Small intestine (tissue), 7 donors: ENCODE measurements at regions not wholly inside any gene's neighbourhood (a gene's known extent, or its start where the extent isn't known, plus 50 kb on each side); places are given as distances from the start of the nearest gene placed in this dataset.

Experiments
- DNase-seq, 2 donors: peaks; one replicate each; pipeline versions ENCODE4 v3.0.0 to v3.0.0-alpha.2; 2013
- FAIRE-seq: peaks from 2 replicates; lab custom pipeline; 2012; peaks lifted over from hg19 to GRCh38; lab: Jason Lieb, UNC
- H3K27ac ChIP-seq, 3 donors: one replicate each; pipeline ENCODE4 v1.5.1; 2013; ENCODE audit warnings: low read length in 2 of 3, mild to moderate bottlenecking in 2 of 3, control low read depth in 1 of 3, inconsistent platforms in 1 of 3, low read depth in 1 of 3, moderate library complexity in 1 of 3
- H3K27me3 ChIP-seq, 3 donors: one replicate each; pipeline ENCODE4 v1.6.1; 2013; ENCODE audit warnings: low read length in 3 of 3, inconsistent platforms in 1 of 3; ENCODE audit not compliant: control insufficient read depth in 3 of 3, insufficient read depth in 3 of 3
- H3K36me3 ChIP-seq, 3 donors: one replicate each; pipeline ENCODE4 v1.6.1; 2013; ENCODE audit warnings: low read length in 3 of 3, inconsistent platforms in 1 of 3, low read depth in 1 of 3, mild to moderate bottlenecking in 1 of 3, moderate library complexity in 1 of 3; ENCODE audit not compliant: control insufficient read depth in 3 of 3, insufficient read depth in 2 of 3
- H3K4me1 ChIP-seq, 3 donors: one replicate each; pipeline ENCODE4 v1.6.1; 2013; ENCODE audit warnings: low read length in 2 of 3, inconsistent platforms in 1 of 3, low read depth in 1 of 3, mild to moderate bottlenecking in 1 of 3, moderate library complexity in 1 of 3; ENCODE audit not compliant: control insufficient read depth in 3 of 3, insufficient read depth in 2 of 3
- H3K4me3 ChIP-seq, 3 donors: one replicate each; pipeline ENCODE4 v1.5.1; 2013; ENCODE audit warnings: low read length in 3 of 3, control low read depth in 1 of 3, inconsistent platforms in 1 of 3, low read depth in 1 of 3, mild to moderate bottlenecking in 1 of 3, moderate library complexity in 1 of 3
- H3K9me3 ChIP-seq, 2 donors: one replicate each; pipeline ENCODE4 v1.6.1; 2013; ENCODE audit warnings: low read depth in 1 of 2, low read length in 1 of 2; ENCODE audit not compliant: control insufficient read depth in 2 of 2, insufficient read depth in 1 of 2
- WGBS, 3 donors: extraction: QIAGEN DNeasy Blood & Tissue Kit; methylation state at CpG; one replicate each; pipeline ENCODE4 v1.1.7; 2013; 5-methylcytosine and 5-hydroxymethylcytosine counted together
- donor health status: healthy with polysubstance abuse.
- donor health status: control.
- donor health status: control.
- donor health status: Bipolar disorder and iron deficiency.
- donor health status: healthy.

- DNase-seq (no peak), FAIRE-seq (no peak)
- WGBS, 3 donors, result 29 to 46% (median 38%) methylated on average over 4 of the region's 4 CpGs
- no peaks in the 10 kb centered on the region for H3K4me1 ChIP-seq
- H3K4me3 ChIP-seq, result no peak overlapping the region
- H3K27ac ChIP-seq, result no peak overlapping the region
- no peaks in the 10 kb centered on the region for H3K9me3 ChIP-seq
- no peaks in the 10 kb centered on the region for H3K27me3 ChIP-seq
- H3K36me3 ChIP-seq, result no peaks in the 10 kb centered on the region
Observed at GRCh38 chr1:68969441-68969840, 472.6 kb upstream of the DEPDC1 start.

GRCh38 chr1:68970571-68970970 is 473.7 kb upstream of the DEPDC1 start:
- H3K4me3 ChIP-seq, result no peak overlapping the region
- no peak for FAIRE-seq
- H3K4me1 ChIP-seq, result no peaks in the 10 kb centered on the region

GRCh38 chr1:68973459-68974244 is 476.8 kb upstream of the DEPDC1 start:
- no peak overlapping the region for H3K4me3 ChIP-seq
- WGBS, 3 donors, result 75 to 87% (median 82%) methylated on average over 6 of the region's 6 CpGs
- no peak for DNase-seq
- H3K9me3 ChIP-seq, result no peaks in the 10 kb centered on the region
- H3K4me1 ChIP-seq, result no peaks in the 10 kb centered on the region
- H3K36me3 ChIP-seq, result no peaks in the 10 kb centered on the region
- FAIRE-seq, result no peak
- H3K27ac ChIP-seq, result no peak overlapping the region
- H3K27me3 ChIP-seq, result no peaks in the 10 kb centered on the region

More at GRCh38 chr1:68970571-68970970, 473.7 kb upstream of the DEPDC1 start:
- Histone ChIP-seq H3K9me3 (no peaks in the 10 kb centered on the region), H3K27me3 (no peaks in the 10 kb centered on the region), H3K36me3 (no peaks in the 10 kb centered on the region), H3K27ac (no peak overlapping the region)
- DNase-seq, result no peak
- 62 to 83% (median 73%) methylated on average over 2 of the region's 2 CpGs for WGBS, 3 donors

GRCh38 chr1:68974447-68974846 is 477.6 kb upstream of the DEPDC1 start:
- Histone ChIP-seq H3K9me3 (no peaks in the 10 kb centered on the region), H3K27me3 (no peaks in the 10 kb centered on the region), H3K36me3 (no peaks in the 10 kb centered on the region), H3K27ac (no peak overlapping the region), H3K4me1 (no peaks in the 10 kb centered on the region), H3K4me3 (no peak overlapping the region)
- DNase-seq (no peak), FAIRE-seq (no peak)
- 80 to 87% (median 86%) methylated on average over 5 of the region's 5 CpGs for WGBS, 3 donors

- Histone ChIP-seq H3K36me3 (no peaks in the 10 kb centered on the region), H3K27me3 (no peaks in the 10 kb centered on the region), H3K4me3 (no peak overlapping the region), H3K4me1 (no peaks in the 10 kb centered on the region), H3K9me3 (no peaks in the 10 kb centered on the region), H3K27ac (no peak overlapping the region)
- 41 to 49% (median 41%) methylated on average over 4 of the region's 4 CpGs for WGBS, 3 donors
- DNase-seq (peak in 1 of 2 donors; percentile 2), FAIRE-seq (no peak)
Observed at GRCh38 chr1:68975212-68975933, 478.5 kb upstream of the DEPDC1 start.

- Histone ChIP-seq H3K36me3 (no peaks in the 10 kb centered on the region), H3K27ac (no peak overlapping the region), H3K27me3 (no peaks in the 10 kb centered on the region), H3K9me3 (no peaks in the 10 kb centered on the region), H3K4me1 (no peaks in the 10 kb centered on the region), H3K4me3 (no peak overlapping the region)
- FAIRE-seq (no peak), DNase-seq (no peak)
- WGBS, 3 donors, result 80 to 92% (median 88%) methylated on average over 4 of the region's 4 CpGs
Observed at GRCh38 chr1:68976916-68977610, 480.2 kb upstream of the DEPDC1 start.

- H3K36me3 ChIP-seq, result no peaks in the 10 kb centered on the region
- no peak for DNase-seq
- FAIRE-seq, result no peak
- H3K9me3 ChIP-seq, result no peaks in the 10 kb centered on the region
- 77 to 88% (median 80%) methylated on average over 1 of the region's 1 CpG for WGBS, 3 donors
- no peak overlapping the region for H3K27ac ChIP-seq
- no peaks in the 10 kb centered on the region for H3K27me3 ChIP-seq
- H3K4me1 ChIP-seq, result no peaks in the 10 kb centered on the region
- H3K4me3 ChIP-seq, result no peak overlapping the region
Observed at GRCh38 chr1:68979891-68980290, 483.0 kb upstream of the DEPDC1 start.

- Histone ChIP-seq H3K9me3 (peaks cover 0 to 3% of the 10 kb centered on the region in 2 donors), H3K4me1 (no peaks in the 10 kb centered on the region), H3K27ac (no peak overlapping the region), H3K36me3 (no peaks in the 10 kb centered on the region), H3K4me3 (no peak overlapping the region), H3K27me3 (no peaks in the 10 kb centered on the region)
- FAIRE-seq (no peak), DNase-seq (no peak)
- 80 to 91% (median 82%) methylated on average over 2 of the region's 2 CpGs for WGBS, 3 donors
Observed at GRCh38 chr1:68984289-68984688, 487.4 kb upstream of the DEPDC1 start.
